ENCODE measurements at regions not wholly inside any gene's neighbourhood (a gene's known extent, or its start where the extent isn't known, plus 50 kb on each side); places are given as distances from the start of the nearest gene placed in this dataset.

DNA sequence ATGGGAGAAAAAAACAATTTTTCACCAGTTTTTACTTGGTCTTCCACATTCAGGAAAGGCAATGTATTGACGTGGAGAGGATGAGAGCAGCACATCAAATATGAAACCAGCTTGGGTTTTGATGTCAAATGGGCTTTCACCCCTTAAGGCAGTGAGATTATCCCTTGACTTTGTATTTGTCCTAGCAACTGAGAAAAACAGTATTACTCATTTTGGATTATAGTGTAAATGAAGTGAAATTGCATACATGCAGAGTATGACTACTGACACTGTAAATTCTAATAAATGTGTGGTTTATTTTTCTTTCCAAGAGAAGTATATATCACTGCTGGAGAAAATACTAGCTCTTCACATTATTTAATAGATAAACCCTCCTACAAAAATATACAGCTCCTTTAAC lies 863.6 kb upstream of the IGFBP7 start:
- no peak for FAIRE-seq
- Histone ChIP-seq H3K4me1 (ENCODE audit: insufficient read depth, low read length) (no peaks in the 10 kb centered on the region), H4K20me1 (ENCODE audit: insufficient read depth, low read length) (no peaks in the 10 kb centered on the region), H3K4me3 (replicated peaks in 1 of 3; ENCODE audit: insufficient read depth in 1 of 3, low read depth in 2 of 3, low read length in 3 of 3) (no peak overlapping the region), H2AFZ (ENCODE audit: low read length) (no peak overlapping the region), H3K79me2 (ENCODE audit: insufficient read depth, low read length) (no peaks in the 10 kb centered on the region), H3K27me3 (ENCODE audit: control insufficient read depth in 1 of 2, insufficient read depth in 2 of 2, low read length in 2 of 2) (no peaks in the 10 kb centered on the region), H3K9me3 (ENCODE audit: low read length) (peaks cover 30% of the 10 kb centered on the region), H3K36me3 (replicated peaks in 1 of 2; ENCODE audit: control insufficient read depth in 1 of 2, insufficient read depth in 2 of 2, low read length in 2 of 2) (no peaks in the 10 kb centered on the region), H3K27ac (ENCODE audit: extremely low read length, insufficient read depth, low read length) (no peak overlapping the region), H3K9ac (ENCODE audit: insufficient read depth, low read depth, low read length) (no peak overlapping the region), H3K4me2 (ENCODE audit: low read depth, low read length) (no peak overlapping the region)
- 0% methylated on average over 1 of the region's 1 CpG for WGBS (ENCODE audit: low lambda C conversion rate)
- ChIA-PET POLR2A (no interaction called here), CTCF (ENCODE audit: low intra/inter-chr PET ratio, low total read pairs) (no interaction called here)
- DNase-seq (ENCODE audit: low spot score), result no peak
- in situ Hi-C loops (cut with HindIII; ENCODE audit: extremely low pct_ligation_motif_present, low pct_unique_long_range_greater_than_20kb) (no loop called here), intact Hi-C loops (cut with micrococcal nuclease; ENCODE audit: unreplicated experiment) (no loop called here)
- no TSS peak for BruUV-seq (replicated peaks)
- no peak for ATAC-seq
- TF ChIP-seq THAP11 (CRISPR knock-in tag; IDR thresholded peaks at IDR 0.05) (no peak), ZNF773 (CRISPR knock-in tag; IDR thresholded peaks at IDR 0.05; ENCODE audit: borderline replicate concordance) (no peak), ZNF382 (CRISPR knock-in tag; IDR thresholded peaks at IDR 0.05; ENCODE audit: borderline replicate concordance) (no peak), SRSF9 (IDR thresholded peaks at IDR 0.05; ENCODE audit: borderline replicate concordance, insufficient read depth, low read depth, low read length, poor library complexity, severe bottlenecking) (no peak), ZNF598 (CRISPR knock-in tag; IDR thresholded peaks at IDR 0.05; ENCODE audit: borderline replicate concordance) (no peak), ONECUT2 (CRISPR knock-in tag; IDR thresholded peaks at IDR 0.05) (no peak), ZC3H13 (CRISPR knock-in tag; IDR thresholded peaks at IDR 0.05) (no peak), ZNF619 (CRISPR knock-in tag; IDR thresholded peaks at IDR 0.05) (no peak), ZNF7 (CRISPR knock-in tag; IDR thresholded peaks at IDR 0.05) (no peak), NR2F1 (CRISPR knock-in tag; IDR thresholded peaks at IDR 0.05) (no peak), JUN (CRISPR knock-in tag; IDR thresholded peaks at IDR 0.05) (no peak), RFX1 (IDR thresholded peaks at IDR 0.05) (no peak), ZNF746 (CRISPR knock-in tag; IDR thresholded peaks at IDR 0.05) (no peak)
- TF ChIP-seq, protein P1, sequence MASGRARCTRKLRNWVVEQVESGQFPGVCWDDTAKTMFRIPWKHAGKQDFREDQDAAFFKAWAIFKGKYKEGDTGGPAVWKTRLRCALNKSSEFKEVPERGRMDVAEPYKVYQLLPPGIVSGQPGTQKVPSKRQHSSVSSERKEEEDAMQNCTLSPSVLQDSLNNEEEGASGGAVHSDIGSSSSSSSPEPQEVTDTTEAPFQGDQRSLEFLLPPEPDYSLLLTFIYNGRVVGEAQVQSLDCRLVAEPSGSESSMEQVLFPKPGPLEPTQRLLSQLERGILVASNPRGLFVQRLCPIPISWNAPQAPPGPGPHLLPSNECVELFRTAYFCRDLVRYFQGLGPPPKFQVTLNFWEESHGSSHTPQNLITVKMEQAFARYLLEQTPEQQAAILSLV (CRISPR knock-in tag; IDR thresholded peaks at IDR 0.05; ENCODE audit: borderline replicate concordance), result no peak
- TF ChIP-seq, protein P2, sequence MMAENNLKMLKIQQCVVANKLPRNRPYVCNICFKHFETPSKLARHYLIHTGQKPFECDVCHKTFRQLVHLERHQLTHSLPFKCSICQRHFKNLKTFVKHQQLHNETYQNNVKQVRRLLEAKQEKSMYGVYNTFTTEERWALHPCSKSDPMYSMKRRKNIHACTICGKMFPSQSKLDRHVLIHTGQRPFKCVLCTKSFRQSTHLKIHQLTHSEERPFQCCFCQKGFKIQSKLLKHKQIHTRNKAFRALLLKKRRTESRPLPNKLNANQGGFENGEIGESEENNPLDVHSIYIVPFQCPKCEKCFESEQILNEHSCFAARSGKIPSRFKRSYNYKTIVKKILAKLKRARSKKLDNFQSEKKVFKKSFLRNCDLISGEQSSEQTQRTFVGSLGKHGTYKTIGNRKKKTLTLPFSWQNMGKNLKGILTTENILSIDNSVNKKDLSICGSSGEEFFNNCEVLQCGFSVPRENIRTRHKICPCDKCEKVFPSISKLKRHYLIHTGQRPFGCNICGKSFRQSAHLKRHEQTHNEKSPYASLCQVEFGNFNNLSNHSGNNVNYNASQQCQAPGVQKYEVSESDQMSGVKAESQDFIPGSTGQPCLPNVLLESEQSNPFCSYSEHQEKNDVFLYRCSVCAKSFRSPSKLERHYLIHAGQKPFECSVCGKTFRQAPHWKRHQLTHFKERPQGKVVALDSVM (CRISPR knock-in tag; IDR thresholded peaks at IDR 0.05), result no peak

All from HepG2 (cell line).